ENCODE measurements at regions not wholly inside any gene's neighbourhood (a gene's known extent, or its start where the extent isn't known, plus 50 kb on each side); places are given as distances from the start of the nearest gene placed in this dataset.

DNA sequence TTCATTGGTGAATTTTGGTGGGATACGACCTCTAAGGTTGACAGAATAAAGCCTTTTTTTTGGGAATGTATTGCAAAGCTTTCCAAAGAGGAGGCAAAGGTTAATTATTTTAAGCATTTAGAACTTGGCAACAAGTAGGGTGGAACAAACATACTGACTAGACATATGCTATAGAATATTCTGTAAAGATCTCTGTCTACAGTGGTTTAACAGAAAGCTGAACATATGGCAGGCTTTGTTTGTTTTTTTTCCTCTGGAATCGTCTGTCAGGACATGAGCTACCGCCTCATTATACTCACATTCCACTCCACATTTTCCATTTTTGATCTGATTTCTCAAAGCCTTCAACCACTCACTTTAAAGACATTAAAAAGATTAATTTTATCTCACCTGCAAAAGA is 153.4 kb upstream of the PELI2 start:
- TF ChIP-seq, protein P1, sequence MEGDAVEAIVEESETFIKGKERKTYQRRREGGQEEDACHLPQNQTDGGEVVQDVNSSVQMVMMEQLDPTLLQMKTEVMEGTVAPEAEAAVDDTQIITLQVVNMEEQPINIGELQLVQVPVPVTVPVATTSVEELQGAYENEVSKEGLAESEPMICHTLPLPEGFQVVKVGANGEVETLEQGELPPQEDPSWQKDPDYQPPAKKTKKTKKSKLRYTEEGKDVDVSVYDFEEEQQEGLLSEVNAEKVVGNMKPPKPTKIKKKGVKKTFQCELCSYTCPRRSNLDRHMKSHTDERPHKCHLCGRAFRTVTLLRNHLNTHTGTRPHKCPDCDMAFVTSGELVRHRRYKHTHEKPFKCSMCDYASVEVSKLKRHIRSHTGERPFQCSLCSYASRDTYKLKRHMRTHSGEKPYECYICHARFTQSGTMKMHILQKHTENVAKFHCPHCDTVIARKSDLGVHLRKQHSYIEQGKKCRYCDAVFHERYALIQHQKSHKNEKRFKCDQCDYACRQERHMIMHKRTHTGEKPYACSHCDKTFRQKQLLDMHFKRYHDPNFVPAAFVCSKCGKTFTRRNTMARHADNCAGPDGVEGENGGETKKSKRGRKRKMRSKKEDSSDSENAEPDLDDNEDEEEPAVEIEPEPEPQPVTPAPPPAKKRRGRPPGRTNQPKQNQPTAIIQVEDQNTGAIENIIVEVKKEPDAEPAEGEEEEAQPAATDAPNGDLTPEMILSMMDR (IDR thresholded peaks at IDR 0.05) = no peak
- no peak for TF ChIP-seq POLR2A (IDR thresholded peaks at IDR 0.05)

Data from uterus (tissue), 2 donors.